ENCODE measurements at regions not wholly inside any gene's neighbourhood (a gene's known extent, or its start where the extent isn't known, plus 50 kb on each side); places are given as distances from the start of the nearest gene placed in this dataset.

DNA sequence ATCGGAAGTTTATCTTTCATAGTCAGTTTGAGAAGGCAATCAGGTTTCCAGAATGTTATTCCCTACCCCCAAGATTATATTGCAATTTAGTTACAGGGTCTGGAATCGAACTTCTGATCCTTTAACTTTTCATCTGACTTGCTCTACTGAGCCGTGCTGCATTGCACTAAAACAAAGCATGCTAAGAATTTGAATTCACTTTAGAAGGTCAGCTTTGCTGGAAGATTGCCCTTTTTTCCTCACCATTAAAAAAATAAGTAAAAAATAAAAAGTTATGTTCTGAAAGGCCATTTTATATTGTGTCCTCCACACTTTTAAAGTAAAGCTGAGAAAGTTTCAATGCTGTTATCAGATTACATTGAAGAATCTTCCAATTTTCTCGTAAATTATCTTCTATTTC lies 388.8 kb upstream of the PHF14 start:
- no peak for DNase-seq
- Mint-ChIP-seq H3K9me3 (peaks cover 0 to 2% (median 0%) of the 10 kb centered on the region in 7 donors), H3K27me3 (ENCODE audit: low read depth in 3 of 3) (peaks cover 0 to 2% (median 2%) of the 10 kb centered on the region in 3 donors), H3K27ac (no peak overlapping the region), H3K36me3 (no peaks in the 10 kb centered on the region), H3K4me3 (no peak overlapping the region), H3K4me1 (no peaks in the 10 kb centered on the region)
- intact Hi-C loops (cut with micrococcal nuclease), result no loop called here
- no peaks in the 10 kb centered on the region for H3K9me3 ChIP-seq (replicated peaks in 1 of 2; ENCODE audit: control insufficient read depth in 1 of 2, insufficient read depth in 1 of 2, low read length in 2 of 2)
- no peak overlapping the region for H2AFZ ChIP-seq (ENCODE audit: insufficient read depth, low read depth, low read length, poor library complexity, severe bottlenecking)
- 80% methylated on average over 1 of the region's 4 CpGs for WGBS (ENCODE audit: insufficient coverage)
- H3K79me2 ChIP-seq (ENCODE audit: insufficient read depth, low read length), result no peaks in the 10 kb centered on the region
- H3K36me3 ChIP-seq (replicated peaks in 1 of 2; ENCODE audit: control insufficient read depth in 1 of 2, insufficient read depth in 2 of 2, low read length in 2 of 2), result no peaks in the 10 kb centered on the region
- no peaks in the 10 kb centered on the region for H3K4me1 ChIP-seq (ENCODE audit: control insufficient read depth in 1 of 2, insufficient read depth in 2 of 2, low read length in 2 of 2)
- no peaks in the 10 kb centered on the region for H4K20me1 ChIP-seq (ENCODE audit: insufficient read depth, low read length)
- H3K4me3 ChIP-seq (replicated peaks in 1 of 3; ENCODE audit: low read depth in 2 of 3, low read length in 3 of 3), result no peak overlapping the region
- H3K9ac ChIP-seq (ENCODE audit: insufficient read depth, low read length, poor library complexity, severe bottlenecking), result no peak overlapping the region
- no peak overlapping the region for H3K4me2 ChIP-seq (replicated peaks; ENCODE audit: extremely low read depth, low read length, poor library complexity, severe bottlenecking)
- no peak overlapping the region for H3K27ac ChIP-seq (ENCODE audit: low read depth in 1 of 2, low read length in 2 of 2)
- H3K27me3 ChIP-seq (ENCODE audit: control insufficient read depth in 2 of 2, insufficient read depth in 2 of 2, low read length in 2 of 2), result no peaks in the 10 kb centered on the region
- TF ChIP-seq, protein P1, sequence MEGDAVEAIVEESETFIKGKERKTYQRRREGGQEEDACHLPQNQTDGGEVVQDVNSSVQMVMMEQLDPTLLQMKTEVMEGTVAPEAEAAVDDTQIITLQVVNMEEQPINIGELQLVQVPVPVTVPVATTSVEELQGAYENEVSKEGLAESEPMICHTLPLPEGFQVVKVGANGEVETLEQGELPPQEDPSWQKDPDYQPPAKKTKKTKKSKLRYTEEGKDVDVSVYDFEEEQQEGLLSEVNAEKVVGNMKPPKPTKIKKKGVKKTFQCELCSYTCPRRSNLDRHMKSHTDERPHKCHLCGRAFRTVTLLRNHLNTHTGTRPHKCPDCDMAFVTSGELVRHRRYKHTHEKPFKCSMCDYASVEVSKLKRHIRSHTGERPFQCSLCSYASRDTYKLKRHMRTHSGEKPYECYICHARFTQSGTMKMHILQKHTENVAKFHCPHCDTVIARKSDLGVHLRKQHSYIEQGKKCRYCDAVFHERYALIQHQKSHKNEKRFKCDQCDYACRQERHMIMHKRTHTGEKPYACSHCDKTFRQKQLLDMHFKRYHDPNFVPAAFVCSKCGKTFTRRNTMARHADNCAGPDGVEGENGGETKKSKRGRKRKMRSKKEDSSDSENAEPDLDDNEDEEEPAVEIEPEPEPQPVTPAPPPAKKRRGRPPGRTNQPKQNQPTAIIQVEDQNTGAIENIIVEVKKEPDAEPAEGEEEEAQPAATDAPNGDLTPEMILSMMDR (IDR thresholded peaks at IDR 0.05), result no peak

DNA sequence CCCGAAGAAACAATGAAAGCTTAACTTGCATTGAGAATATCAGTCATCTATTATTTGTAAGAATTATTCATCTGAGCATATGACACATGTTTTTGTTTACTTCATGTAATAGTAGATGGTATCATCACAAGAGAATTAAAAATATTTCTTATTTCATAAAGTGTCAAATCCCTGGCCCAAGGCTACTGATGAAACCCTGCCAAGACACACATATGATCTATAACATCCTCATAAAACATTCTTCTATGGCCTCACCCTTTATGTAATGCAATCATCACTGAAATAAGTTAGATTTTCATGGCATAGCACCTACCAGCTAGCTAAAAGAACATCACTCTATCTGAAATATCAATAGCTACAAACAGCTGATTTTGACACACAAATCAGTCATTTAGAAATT lies 385.6 kb upstream of the PHF14 start:
- Mint-ChIP-seq H3K4me1 (no peaks in the 10 kb centered on the region), H3K36me3 (no peaks in the 10 kb centered on the region), H3K4me3 (no peak overlapping the region), H3K27ac (no peak overlapping the region), H3K27me3 (ENCODE audit: low read depth in 3 of 3) (peaks cover 0 to 2% (median 2%) of the 10 kb centered on the region in 3 donors), H3K9me3 (peaks cover 0 to 4% (median 0%) of the 10 kb centered on the region in 7 donors)
- no CpG with 5 or more reads among the region's 1 CpG for WGBS (ENCODE audit: insufficient coverage)
- no peak overlapping the region for H3K27ac ChIP-seq (ENCODE audit: low read depth in 1 of 2, low read length in 2 of 2)
- no peak overlapping the region for H3K9ac ChIP-seq (ENCODE audit: insufficient read depth, low read length, poor library complexity, severe bottlenecking)
- H3K9me3 ChIP-seq (replicated peaks in 1 of 2; ENCODE audit: control insufficient read depth in 1 of 2, insufficient read depth in 1 of 2, low read length in 2 of 2), result no peaks in the 10 kb centered on the region
- H3K4me3 ChIP-seq (replicated peaks in 1 of 3; ENCODE audit: low read depth in 2 of 3, low read length in 3 of 3), result no peak overlapping the region
- H3K27me3 ChIP-seq (ENCODE audit: control insufficient read depth in 2 of 2, insufficient read depth in 2 of 2, low read length in 2 of 2), result no peaks in the 10 kb centered on the region
- DNase-seq, result no peak
- TF ChIP-seq, protein P1 (IDR thresholded peaks at IDR 0.05), result no peak
- intact Hi-C loops (cut with micrococcal nuclease), result no loop called here
- H3K36me3 ChIP-seq (replicated peaks in 1 of 2; ENCODE audit: control insufficient read depth in 1 of 2, insufficient read depth in 2 of 2, low read length in 2 of 2), result no peaks in the 10 kb centered on the region
- H3K79me2 ChIP-seq (ENCODE audit: insufficient read depth, low read length), result no peaks in the 10 kb centered on the region
- H2AFZ ChIP-seq (ENCODE audit: insufficient read depth, low read depth, low read length, poor library complexity, severe bottlenecking), result no peak overlapping the region
- no peak overlapping the region for H3K4me2 ChIP-seq (replicated peaks; ENCODE audit: extremely low read depth, low read length, poor library complexity, severe bottlenecking)
- H3K4me1 ChIP-seq (ENCODE audit: control insufficient read depth in 1 of 2, insufficient read depth in 2 of 2, low read length in 2 of 2), result no peaks in the 10 kb centered on the region
- no peaks in the 10 kb centered on the region for H4K20me1 ChIP-seq (ENCODE audit: insufficient read depth, low read length)
